C4-2B (cell line): ENCODE measurements at regions not wholly inside any gene's neighbourhood (a gene's known extent, or its start where the extent isn't known, plus 50 kb on each side); places are given as distances from the start of the nearest gene placed in this dataset.

Source experiments
- H3K27ac ChIP-seq: fragments of 450-650 bp; 2 replicates; pipeline ENCODE4 v1.5.1; 2017
- CTCF ChIP-seq: fragments of 450-650 bp; conservative IDR thresholded peaks from 2 replicates; pipeline ENCODE4 v1.5.1; 2017; ENCODE audit warnings: mild to moderate bottlenecking
- ZFX ChIP-seq: fragments of 450-650 bp; IDR thresholded peaks from 2 replicates; pipeline ENCODE4 v1.6.1; 2017

DNA sequence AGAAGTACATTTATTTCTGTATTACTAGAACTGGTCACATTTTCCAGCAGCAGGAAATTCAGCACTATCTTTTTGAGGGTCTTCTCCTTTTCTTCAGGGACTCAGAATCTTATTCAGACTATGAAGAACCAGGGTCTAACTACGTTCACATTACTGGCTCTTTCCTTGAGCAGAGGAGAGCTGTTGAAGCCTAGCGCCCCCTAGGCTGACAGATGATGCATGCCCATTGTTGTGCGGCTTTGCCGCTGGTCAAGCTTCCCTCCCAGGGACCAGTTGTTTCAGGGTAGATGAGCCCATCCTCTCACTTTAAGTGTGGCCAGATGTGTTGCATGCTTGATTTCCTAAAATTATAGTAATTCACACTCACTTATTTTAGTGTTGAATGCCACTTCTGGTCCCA lies 168.2 kb upstream of the PDGFD start:
- H3K27ac ChIP-seq = no peak overlapping the region
- TF ChIP-seq ZFX (no peak), CTCF (peak; percentile 59)

DNA sequence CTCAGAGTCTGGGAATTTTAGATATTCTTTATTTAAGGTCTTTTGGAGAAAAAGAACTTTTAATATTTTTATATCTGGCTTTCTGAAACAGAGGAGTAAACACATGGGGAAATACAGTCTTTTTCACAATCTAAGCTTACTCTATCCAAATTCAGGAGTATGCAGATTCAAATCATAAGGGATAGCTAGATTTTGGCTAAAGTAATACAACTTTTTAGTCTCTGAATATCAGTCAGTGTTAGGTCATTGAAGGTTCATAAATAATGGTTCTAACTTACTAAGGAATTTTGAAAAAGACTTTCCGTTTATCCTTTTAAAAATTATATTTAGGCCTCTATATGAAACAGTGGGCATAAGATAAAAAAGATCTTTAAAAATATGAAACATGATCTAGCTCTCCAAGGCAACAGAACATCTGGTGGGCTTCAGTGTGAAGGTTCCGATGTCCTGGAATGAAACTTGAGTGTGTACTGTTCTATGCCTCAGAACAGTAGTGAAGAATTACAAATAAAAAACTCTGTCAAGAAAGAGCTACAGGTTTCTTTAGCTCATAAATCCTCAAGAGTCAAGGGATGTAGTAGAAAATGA lies 165.2 kb upstream of the PDGFD start:
- no peak for TF ChIP-seq ZFX
- TF ChIP-seq CTCF = no peak
- H3K27ac ChIP-seq = no peak overlapping the region

- TF ChIP-seq ZFX (no peak), CTCF (no peak)
- H3K27ac ChIP-seq = peak overlapping the region; percentile 47; the same call in 1 of the 2 replicates
Observed at GRCh38 chr11:104328512-104328907, 164.6 kb upstream of the PDGFD start.

GRCh38 chr11:104327861-104328511 lies 164.0 kb upstream of the PDGFD start:
- H3K27ac ChIP-seq = peak overlapping the region; percentile 47; the same call in 1 of the 2 replicates

DNA sequence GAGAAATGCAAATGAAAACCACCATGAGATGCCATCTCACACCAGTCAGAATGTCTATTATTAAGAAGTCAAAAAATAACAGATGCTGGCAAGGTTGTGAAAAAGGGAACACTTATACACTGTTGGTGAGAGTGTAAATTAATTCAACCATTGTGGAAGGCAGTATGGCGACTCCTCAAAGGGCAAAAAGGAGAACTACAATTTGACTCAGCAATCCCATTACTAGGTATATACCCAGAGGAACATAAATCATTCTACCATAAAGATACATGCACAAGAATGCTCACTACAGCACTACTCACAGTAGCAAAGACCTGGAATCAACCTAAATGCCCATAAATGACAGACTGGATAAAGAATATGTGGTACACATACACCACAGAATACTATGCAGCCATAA lies 161.1 kb upstream of the PDGFD start:
- H3K27ac ChIP-seq = no peak overlapping the region
- no peak for TF ChIP-seq ZFX

More at GRCh38 chr11:104327861-104328511, 164.0 kb upstream of the PDGFD start:
- TF ChIP-seq CTCF (no peak), ZFX (no peak)

DNA sequence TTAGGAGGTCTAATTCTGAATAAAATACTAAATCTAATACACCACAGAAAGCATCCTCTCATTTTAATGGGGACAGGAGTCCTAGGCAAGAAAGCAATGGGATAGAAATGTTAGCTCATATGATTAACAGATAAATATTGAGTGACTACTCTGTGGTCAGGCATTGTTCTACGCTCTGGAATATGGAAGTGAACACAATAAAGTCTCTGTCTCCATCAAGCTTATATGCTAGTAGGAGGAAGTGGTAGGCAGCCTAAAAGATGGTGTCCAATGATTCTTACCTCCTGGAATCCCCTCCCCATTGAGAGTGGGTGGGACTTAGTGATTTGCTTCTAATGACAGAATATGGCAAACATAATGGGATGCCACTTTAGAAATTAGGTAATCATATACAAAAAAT lies 160.3 kb upstream of the PDGFD start:
- no peak overlapping the region for H3K27ac ChIP-seq
- TF ChIP-seq CTCF = no peak
- TF ChIP-seq ZFX = no peak

DNA sequence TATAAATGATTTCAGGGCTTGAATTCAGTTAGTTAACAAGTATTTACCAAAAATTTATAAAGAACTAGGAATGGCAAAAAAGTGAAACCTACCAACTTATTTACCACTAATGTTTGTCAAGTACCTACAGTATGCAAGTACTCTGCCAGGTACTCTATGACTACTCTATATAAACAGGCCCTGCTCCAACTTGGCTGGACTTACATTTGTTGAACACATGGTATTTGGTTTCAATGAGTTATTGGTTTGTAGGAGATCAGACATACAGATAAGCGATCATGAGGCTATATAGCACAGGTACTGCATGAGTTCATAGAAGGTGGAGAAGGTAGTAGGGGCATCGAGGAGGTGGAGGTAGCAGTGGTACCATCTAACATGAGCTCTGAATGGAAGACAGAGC lies 159.9 kb upstream of the PDGFD start:
- TF ChIP-seq CTCF (no peak), ZFX (no peak)
- H3K27ac ChIP-seq = peak overlapping the region; percentile 60; the same call in 1 of the 2 replicates

DNA sequence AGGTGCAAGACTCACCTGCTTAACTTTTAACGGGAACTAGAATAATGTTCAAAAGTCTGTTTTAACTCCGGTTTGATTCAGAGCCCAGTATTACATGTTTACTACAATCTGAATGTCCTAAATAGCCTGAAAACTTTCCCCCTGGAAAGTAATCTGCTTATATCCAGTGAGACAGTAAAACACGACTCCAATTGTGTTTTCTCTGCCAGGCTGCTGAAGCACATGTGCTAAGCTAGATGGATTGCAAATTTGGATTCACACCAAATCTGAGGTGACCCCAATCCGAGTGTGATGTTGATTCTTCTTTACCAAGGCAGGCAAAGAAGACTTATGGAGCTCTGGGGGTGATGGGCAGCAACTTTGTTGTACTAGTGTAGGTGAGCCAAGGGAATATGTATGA lies 158.7 kb upstream of the PDGFD start:
- H3K27ac ChIP-seq = peak overlapping the region; percentile 52; the same call in 1 of the 2 replicates
- TF ChIP-seq ZFX = no peak
- TF ChIP-seq CTCF = no peak
